ENCODE measurements at regions not wholly inside any gene's neighbourhood (a gene's known extent, or its start where the extent isn't known, plus 50 kb on each side); places are given as distances from the start of the nearest gene placed in this dataset.

DNA sequence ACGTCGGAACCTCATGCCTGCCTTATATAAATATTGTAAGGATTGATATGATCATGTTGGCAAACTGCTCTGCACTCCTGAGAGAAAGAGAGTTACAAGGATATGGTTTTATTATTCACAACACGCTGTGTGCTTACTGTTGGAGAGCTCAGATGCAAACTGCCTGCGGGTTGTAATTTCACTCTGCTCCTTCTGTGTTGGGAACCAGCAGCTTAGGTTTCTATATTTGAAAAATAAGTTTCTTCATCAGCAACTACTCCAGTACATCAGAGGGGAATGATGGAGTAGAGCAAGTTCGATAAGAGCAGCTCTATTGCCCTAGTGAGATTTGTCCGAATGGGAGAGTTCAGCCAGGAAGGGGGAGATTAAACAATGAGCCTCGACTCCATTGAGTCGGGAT, 106.9 kb upstream of the UBL3 start:
- TF ChIP-seq, protein P1, sequence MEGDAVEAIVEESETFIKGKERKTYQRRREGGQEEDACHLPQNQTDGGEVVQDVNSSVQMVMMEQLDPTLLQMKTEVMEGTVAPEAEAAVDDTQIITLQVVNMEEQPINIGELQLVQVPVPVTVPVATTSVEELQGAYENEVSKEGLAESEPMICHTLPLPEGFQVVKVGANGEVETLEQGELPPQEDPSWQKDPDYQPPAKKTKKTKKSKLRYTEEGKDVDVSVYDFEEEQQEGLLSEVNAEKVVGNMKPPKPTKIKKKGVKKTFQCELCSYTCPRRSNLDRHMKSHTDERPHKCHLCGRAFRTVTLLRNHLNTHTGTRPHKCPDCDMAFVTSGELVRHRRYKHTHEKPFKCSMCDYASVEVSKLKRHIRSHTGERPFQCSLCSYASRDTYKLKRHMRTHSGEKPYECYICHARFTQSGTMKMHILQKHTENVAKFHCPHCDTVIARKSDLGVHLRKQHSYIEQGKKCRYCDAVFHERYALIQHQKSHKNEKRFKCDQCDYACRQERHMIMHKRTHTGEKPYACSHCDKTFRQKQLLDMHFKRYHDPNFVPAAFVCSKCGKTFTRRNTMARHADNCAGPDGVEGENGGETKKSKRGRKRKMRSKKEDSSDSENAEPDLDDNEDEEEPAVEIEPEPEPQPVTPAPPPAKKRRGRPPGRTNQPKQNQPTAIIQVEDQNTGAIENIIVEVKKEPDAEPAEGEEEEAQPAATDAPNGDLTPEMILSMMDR (IDR thresholded peaks at IDR 0.05) = no peak
- no peak for TF ChIP-seq POLR2AphosphoS5 (IDR thresholded peaks at IDR 0.05)
- no peak for TF ChIP-seq POLR2A (IDR thresholded peaks at IDR 0.05)

Data from upper lobe of left lung (tissue), 4 donors.